T follicular helper cell (primary cell): ENCODE measurements at regions not wholly inside any gene's neighbourhood (a gene's known extent, or its start where the extent isn't known, plus 50 kb on each side); places are given as distances from the start of the nearest gene placed in this dataset.

Experiments used
- DNase-seq: peaks from one replicate; pipeline ENCODE4 v3.0.0-alpha.2; 2020; ENCODE audit warnings: low read depth

DNA sequence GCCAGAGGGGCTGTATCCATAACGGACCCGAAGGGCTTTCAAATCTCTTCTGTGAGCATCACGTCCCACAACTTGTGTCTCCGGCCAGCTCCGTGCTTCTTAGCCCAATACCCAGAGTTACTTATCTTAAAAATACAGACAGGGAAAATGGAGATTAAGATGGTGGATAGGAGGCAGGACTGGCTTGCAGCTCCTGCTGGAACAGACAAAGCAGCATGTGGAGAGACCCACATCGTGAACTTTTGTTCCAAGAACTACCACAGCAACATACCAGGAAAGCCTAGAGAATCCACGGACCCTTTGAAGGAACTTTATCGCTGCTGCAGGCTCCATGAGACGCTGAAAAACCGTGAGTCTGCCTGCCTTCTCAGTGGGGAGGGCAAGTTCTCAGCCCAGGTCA is 113.7 kb downstream of the RNASET2 start:
- no peak for DNase-seq

DNA sequence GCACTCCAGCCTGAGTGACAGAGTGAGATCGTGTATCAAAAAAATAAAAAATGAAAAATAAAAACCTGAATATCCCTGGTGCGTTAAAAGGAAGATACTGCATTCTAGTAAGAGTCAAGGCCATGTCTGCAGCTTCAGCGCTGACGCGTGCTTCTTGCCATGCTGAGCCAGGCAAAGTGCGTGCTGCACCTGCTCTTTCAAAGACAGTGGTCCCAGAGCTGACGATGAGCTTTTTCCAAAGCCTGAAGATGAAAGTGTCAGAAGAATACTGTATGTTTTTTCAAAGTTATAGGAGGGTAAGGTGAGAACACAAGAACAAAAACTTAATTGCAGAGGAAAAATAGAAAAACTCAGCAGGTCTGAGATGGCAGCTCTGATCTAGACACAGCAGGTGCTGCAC is 115.1 kb downstream of the RNASET2 start:
- no peak for DNase-seq

DNA sequence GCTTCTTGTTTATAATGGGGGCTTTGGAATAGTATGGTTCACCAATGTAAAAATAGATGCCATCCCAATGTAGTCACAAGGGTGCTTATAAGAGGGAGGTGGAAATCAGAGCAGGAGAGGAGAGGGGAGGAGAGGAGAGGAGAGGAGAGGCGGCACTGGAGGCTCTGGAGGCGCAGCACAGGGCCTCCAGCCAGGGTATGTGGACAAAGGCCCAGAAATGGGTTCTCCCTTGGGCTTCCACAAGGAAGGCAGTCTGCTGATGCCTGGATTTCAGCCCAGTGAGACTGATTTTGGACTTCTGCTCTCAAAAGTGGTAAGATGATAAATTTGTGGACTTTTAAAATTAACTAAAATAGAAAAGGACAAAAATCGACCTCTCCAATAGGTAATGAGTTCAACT is 116.8 kb downstream of the RNASET2 start:
- no peak for DNase-seq

DNA sequence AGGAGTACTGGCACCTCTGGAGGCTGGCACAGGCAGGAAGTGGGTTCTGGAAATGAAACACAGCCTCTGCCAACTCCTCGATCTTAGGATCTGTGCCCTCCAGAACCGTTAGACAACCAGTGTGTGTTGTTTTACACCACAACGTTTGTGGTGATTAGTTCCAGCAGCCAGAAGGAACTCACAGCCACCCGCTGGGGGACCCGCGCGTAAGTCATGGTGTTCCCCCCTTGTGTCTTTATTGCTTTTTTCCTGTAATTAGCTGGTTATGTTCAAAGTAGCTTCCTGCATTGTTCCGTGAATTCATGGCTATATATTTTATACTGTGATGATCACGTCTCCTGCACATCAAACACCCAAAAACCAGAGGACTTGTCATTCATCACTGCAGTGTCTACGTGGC is 117.4 kb downstream of the RNASET2 start:
- DNase-seq = no peak

DNA sequence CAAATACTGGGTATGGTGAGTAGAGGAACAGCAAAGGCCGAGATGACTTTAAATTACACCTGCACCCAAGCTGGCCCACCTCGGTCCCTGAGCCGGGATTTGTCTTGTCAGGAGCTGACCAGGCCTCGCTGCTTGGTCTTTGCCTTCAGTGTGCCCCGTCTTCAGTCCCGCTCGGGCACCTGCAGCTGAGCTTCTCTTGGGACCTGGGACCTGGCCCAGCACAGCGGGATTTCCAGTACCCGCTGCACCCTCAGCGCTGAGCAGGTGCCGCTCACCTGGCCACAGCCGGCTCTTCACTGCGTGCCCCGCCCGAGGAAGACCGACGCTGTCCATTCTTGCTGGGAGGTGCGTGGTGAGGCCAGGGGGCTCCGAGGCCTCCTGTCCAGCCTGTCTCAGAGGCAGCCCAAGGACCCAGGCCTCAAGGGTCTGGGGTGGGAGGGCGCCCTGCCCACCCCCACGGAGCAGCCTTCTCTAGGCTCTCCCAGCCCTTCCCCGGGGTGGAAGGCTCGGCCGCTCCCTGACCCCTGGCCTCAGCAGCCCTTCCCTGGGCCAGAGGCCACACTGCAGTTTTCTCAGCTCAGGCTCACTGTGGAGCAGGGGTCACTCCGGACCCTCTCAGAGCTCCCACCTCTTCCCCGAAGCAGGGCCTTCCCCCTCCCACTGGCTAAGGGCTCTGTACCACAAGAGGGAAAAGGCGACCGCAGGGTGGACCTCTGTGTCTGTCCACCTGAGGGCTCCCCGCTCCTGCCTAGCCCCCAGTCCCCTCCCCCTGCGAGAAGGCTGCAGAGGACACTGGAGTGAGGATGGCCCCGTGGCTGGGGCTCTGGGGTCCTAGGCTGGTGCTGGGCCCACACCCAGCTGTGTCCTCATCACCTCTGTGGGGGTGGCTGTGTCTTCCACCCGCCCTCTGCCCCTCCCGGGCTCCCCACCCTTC is 119.3 kb downstream of the RNASET2 start:
- DNase-seq = no peak

DNA sequence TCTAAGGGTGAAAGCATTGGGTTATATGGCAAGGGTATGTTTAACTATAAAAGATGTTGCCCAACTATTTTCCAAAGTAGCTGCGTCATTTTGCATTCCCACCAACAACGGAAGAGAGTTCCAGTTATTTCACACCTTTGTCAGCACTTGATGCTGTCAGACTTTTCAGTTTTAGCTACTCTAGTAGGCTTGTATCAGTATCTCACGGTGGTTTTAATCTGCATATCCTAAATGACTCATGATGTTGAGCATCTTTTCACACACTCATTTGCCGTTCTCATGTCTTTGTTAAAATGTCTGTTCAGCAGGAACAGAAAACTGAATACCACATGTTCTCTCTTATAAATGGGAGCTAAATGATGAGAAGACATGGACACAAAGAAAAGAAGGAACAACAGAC is 122.3 kb downstream of the RNASET2 start:
- no peak for DNase-seq

DNA sequence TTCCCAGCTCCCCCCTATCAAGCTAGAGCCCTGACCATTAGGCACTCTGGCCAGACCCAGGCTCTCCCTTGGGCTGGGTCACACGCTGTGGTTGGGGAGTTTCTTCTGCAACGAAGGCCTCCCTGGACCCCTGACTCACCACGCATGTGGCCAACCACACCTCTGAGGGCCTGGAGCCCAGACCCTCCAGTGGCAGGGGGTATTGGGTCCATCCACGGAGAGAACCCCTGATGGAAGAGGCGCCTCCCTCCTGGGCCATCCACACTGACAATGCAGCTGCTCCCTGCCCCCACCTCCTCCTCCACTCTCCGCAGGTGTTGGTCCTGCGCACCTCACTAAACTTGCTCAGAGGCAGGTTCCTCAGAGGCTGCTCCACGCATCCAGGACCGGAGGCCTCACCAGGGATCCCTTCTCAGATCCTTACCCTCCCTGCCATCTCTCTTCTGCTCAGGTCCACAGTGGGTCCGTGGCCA is 125.4 kb downstream of the RNASET2 start:
- DNase-seq = no peak

DNA sequence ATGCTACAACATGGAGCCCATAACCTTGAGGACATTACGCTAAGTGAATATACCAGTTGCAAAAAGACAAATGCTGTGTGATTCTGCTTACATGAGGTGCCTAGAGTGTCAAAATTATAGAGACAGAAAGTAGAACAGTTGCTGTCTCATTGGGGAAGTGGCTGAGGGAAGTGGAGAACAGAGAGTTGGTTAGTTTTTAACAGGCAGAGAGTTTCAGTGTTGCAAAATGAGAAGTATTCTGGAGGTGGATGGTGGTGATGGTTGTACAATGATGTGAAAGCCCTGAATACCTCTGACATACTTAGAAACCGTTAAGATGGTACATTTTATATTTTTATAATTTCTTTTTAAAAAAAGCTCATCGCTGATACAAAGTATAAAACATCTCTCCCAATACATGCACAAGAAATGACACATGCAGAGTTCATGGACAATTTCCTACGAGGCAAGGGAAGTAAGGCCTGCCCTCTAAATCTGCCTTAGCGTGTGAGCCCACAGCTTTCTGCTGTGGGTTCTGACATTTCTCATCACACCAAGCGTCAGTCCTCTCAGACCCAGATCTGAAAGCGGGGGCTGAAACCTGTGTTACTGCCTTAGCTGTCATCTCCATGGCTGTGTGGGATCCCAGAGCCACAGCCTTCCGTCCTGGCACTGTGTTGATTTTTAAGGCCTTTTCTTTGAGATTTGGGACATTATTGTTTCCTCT is 126.0 kb downstream of the RNASET2 start:
- DNase-seq = no peak

DNA sequence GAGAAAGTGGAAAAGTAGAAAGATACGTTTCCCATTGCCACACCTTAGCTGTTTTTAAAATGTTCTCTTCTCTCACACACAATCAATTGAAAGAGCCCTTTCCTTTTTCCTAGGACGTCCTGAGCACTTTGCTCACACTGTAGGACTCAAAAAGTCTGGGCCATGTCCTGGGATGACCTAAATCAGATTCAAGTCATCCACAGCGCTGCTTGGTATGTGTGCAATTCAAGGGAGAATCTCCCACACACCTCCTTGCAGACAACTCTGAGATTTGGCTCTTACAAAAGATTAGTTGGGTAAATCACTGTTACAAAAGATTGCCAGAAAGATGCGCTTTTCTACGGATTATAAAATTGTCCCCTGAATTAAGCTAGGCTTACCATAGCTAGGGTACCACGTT is 130.1 kb downstream of the RNASET2 start:
- no peak for DNase-seq

DNA sequence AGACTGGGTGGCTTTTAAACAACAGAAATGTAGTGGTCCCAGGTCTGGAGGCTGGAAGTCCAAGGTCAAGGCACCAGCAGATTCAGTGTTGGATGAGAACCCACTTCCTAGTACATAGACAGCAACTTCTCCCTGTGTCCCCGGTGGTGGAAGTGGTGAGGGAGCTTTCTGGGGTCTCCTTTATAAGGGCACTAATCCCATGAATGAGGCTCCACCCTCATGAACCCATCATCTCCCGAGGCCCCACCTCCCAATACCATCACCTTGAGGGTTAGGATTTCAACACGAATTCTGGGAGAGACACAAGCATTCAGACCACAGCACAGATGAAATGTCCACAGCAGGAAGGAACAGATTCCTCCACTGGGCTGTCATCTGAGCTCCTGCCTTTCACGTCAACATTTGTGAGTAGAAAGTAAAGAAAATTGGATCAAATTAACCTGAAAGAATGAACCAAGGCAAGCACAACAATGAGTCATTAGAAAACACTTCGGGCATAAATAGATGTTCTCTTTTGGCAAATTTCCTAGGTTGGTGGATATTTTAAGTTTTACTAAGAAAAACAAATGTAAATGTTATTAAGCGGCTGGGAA is 130.7 kb downstream of the RNASET2 start:
- no peak for DNase-seq

DNA sequence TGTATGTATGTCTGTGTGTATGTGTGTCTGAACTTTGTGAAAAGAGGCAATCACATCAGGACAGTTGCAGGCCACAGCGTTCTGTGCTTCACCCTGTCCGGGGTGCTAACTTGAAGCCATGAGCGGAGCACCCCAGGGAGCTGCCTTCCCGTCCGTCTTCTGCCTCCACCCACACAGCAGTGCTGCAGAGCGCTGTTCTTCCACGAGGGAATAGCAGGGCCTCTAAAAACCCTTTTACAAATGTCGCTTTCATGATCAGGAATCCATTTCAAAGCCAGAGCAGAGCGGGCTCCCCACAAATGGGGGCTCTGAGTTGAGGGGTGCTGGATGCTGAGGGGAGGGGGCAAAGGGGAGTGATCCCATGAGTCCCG is 131.5 kb downstream of the RNASET2 start:
- DNase-seq = no peak

DNA sequence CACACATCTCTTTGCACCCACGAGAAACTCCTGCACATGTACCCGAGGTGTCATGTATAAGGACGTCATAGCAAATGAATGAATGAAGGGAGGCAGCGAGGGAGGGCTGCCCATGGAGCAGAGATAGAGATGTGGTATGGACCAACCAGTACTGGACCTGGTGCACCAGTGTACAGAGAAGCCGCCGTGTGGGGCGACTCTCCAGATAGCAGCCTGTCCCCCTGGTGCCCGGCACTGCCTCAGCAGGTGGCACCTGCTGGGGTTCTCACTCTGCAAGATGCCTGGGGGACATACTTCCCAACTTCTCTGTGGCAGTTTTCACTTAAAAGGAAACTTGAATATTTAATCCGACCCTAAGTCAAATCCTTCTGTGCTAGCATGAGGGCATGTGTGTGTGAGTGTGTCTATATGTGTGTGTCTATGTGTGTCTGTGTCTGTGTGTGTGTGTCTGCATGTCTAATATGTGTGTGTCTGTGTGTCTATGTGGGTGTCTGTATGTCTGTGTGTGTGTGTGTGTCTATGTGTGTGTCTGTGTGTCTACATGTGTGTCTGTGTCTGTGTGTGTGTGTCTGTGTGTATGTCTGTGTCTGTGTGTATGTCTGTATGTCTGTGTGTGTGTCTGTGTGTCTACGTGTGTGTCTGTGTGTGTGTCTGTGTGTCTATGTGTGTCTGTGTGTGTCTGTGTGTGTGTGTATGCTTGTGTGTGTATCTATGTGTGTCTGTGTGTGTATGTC is 132.0 kb downstream of the RNASET2 start:
- no peak for DNase-seq

DNA sequence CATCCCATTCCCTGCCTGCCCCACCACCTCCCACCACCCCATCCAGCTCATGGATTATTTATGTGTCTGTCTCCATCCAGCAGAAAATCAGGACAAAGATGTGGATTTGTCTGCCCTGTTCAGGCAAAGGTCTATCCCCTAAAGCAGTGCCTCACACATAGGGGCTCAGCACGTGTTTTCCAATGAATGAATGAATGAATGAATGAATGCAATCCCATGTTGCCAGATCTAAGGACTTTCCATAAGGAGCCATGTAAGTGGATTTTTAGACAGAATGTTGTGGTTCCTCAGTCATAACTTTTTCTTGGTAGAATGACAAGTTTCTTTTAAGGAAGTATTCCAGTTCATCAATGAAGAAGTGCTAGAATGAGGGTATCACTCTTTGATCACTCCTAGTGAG is 133.7 kb downstream of the RNASET2 start:
- no peak for DNase-seq

DNA sequence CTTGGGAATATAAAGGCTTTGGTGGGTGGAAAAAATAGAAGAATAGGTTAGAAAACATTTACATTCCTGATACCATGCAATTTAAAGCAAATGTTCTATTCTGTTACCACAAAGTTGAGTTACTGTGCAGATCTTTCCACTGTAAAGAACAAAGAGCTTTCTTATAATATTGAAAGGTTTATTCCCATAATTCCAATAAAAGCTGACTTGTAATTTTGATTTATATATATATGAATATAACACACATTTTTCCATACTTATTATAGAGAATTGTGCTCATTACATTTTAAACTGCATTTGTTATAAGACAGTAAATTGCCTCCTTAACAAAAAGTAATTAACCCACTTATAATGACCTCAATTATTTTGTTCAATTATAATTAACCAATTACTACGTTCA is 135.9 kb downstream of the RNASET2 start:
- no peak for DNase-seq

DNA sequence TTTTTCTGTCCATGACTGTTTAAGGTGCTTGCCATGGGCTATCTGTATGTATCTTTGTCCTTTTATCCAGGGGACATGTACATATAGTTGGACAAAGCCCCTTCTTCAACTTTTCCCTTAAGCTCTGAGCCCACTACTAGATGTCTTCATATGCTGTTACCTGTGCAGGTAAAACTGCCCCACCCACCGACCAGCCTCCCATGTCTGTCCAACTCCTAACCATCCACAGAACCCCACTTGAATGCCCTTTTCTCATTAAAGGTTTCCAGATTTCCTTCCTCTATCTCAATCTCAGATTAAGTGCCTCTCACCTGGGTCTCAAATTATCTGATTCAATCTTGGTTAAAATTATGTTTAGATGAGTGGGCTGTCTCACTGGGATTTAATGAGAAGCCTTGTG is 136.3 kb downstream of the RNASET2 start:
- DNase-seq = no peak

DNA sequence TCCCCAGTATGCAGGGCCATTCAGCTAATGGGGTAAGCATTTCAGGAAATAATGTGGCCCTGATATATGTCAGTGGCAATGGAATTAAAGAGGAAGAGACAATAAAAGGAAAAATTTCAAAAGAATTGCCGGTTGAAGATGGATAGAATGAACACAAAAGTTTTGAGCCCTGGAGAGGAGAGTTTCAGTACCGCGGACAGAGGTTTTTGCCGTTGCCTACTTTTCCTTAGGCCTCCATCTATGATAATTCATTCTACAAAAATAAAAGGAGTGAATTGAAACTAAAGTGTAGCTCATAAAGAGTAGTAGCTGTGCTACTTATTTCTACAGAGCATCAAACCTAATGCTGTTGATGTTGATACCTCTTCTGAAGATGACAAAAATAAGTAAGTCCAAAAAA is 140.7 kb downstream of the RNASET2 start:
- no peak for DNase-seq

DNA sequence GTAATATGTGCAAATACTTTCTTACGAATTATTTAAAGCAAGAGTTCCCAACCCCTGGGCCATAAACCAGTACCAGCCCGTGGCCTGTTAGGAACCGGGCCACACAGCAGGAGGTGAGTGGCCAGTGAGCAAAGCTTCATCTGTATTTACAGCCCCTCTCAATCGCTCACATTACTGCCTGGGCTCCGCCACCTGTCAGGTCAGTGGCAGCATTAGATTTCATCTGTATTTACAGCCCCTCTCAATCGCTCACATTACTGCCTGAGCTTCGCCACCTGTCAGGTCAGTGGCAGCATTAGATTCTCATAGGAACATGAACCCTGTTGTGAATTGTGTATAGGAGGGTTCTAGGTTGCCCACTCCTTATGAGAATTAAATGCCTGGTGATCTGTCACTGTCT is 142.0 kb downstream of the RNASET2 start:
- no peak for DNase-seq

DNA sequence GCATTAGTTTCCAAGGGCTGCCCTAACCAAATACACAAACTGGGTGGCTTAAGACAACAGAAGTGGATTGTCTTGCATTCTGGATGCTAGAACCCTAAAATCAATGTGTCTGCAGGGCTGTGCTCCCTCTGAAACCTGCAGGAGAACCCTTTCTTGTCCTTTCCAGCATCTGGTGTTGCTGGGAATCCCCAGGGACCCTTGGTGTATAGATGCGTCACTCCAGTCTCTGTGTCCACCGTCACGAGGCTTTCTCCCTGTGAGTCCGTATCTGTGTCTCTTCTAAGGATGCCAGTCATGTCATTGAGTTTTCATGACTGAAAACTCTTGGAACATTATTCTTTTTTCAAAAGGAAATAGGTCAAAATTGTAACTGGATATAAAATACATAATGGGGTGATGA is 142.9 kb downstream of the RNASET2 start:
- no peak for DNase-seq

DNA sequence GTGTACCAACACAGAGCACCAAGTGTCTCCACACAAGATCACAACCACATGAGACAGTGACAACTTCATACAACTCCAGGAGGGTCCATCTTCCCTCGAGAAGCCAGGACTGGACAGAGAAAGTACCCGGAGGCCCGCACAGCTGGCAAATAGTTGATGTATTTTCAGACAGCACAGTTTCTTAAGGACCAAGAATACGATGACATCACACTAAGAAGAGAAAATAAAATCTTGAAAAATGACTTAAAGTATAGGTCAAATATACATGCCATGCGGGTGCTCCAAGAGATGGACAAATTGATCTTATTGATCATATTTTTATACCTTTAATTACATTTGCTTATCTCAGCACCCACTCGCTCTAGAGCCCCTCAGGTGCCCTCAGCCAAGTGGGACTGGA is 145.5 kb downstream of the RNASET2 start:
- no peak for DNase-seq

DNA sequence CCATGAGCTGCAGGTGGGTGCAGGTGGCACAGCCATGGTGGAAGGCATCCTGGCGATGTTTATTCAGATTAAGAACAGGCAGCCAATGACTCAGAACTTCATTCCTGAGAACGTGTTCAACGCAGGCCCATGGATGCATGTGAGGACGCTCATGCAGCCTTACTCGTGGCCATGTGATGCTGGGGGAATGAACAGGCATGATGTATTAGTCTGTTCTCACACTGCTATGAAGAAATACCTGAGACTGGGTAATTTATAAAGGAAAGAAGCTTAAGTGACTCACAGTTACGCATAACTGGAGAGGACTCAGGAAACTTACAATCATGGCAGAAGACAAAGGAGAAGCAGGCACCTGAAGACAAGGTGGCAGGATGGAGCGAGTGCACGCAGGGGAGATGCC is 146.6 kb downstream of the RNASET2 start:
- no peak for DNase-seq

DNA sequence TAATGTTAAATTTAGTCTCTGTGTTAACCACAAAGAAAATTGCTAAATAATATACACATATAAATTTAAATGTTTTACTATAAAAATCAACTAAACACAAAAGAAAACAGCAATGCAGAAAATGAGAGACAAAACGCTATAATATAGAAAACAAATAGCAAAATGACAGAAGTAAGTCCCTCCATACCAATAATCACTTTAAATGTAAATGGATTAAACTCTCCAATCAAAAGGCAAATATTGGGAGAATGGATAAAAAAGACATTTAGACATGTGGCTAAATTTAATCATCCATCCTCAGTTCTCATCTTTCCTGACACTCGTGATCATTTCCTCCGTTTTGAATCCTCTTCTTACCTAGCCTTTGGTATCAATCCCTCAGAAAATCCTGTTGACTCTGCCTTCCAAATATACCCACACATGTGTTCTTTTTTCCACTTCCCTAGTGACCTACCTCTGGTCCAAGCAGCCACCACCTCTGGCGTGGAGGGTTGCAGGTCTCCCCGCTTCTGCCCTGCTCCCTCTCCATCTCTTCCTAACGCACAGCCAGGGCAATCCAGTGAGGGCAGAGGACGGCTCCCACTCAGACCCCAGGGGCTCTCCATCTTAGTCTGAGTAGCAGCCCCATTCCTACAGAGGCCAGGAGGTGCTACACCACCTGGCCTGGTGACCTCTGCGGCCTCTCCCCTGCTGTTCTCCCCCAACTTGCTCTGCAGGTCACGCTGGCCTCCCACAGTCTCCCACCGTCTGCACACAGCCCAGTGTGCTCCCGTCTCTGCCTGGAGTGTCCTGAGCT is 149.2 kb downstream of the RNASET2 start:
- no peak for DNase-seq
